ENCODE measurements at regions not wholly inside any gene's neighbourhood (a gene's known extent, or its start where the extent isn't known, plus 50 kb on each side); places are given as distances from the start of the nearest gene placed in this dataset.

GRCh38 chr20:41800040-41800439, 181.9 kb upstream of the CHD6 start:
- TF ChIP-seq CTCF (IDR thresholded peaks at IDR 0.05; ENCODE audit: insufficient read depth, low read length) (no peak), GABPA (IDR thresholded peaks at IDR 0.05; ENCODE audit: low read depth) (no peak), POLR2AphosphoS5 (IDR thresholded peaks at IDR 0.05; ENCODE audit: low read depth) (no peak), SPI1 (IDR thresholded peaks at IDR 0.05; ENCODE audit: borderline replicate concordance, low read depth) (no peak)
- TF ChIP-seq, protein P1, sequence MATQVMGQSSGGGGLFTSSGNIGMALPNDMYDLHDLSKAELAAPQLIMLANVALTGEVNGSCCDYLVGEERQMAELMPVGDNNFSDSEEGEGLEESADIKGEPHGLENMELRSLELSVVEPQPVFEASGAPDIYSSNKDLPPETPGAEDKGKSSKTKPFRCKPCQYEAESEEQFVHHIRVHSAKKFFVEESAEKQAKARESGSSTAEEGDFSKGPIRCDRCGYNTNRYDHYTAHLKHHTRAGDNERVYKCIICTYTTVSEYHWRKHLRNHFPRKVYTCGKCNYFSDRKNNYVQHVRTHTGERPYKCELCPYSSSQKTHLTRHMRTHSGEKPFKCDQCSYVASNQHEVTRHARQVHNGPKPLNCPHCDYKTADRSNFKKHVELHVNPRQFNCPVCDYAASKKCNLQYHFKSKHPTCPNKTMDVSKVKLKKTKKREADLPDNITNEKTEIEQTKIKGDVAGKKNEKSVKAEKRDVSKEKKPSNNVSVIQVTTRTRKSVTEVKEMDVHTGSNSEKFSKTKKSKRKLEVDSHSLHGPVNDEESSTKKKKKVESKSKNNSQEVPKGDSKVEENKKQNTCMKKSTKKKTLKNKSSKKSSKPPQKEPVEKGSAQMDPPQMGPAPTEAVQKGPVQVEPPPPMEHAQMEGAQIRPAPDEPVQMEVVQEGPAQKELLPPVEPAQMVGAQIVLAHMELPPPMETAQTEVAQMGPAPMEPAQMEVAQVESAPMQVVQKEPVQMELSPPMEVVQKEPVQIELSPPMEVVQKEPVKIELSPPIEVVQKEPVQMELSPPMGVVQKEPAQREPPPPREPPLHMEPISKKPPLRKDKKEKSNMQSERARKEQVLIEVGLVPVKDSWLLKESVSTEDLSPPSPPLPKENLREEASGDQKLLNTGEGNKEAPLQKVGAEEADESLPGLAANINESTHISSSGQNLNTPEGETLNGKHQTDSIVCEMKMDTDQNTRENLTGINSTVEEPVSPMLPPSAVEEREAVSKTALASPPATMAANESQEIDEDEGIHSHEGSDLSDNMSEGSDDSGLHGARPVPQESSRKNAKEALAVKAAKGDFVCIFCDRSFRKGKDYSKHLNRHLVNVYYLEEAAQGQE (IDR thresholded peaks at IDR 0.05; ENCODE audit: insufficient replicate concordance, low read depth) = no peak

All from HL-60 (cell line).